Endothelial cell of umbilical vein (primary cell): ENCODE measurements at regions not wholly inside any gene's neighbourhood (a gene's known extent, or its start where the extent isn't known, plus 50 kb on each side); places are given as distances from the start of the nearest gene placed in this dataset.

Experiments
- POLR2A ChIP-seq: IDR thresholded peaks from 2 replicates; pipeline ENCODE4 v1.6.1; 2012; ENCODE audit warnings: low read depth, mild to moderate bottlenecking, control low read depth, low read length
- TF ChIP-seq, protein P1 (sequence below), 2 donors: IDR thresholded peaks; 1 replicate in 1 of 2; 2 replicates in 1 of 2; pipeline ENCODE4 v1.5.1; 2011; ENCODE audit warnings: low read length in 2 of 2, mild to moderate bottlenecking in 2 of 2, moderate library complexity in 2 of 2, control low read depth in 1 of 2, inconsistent platforms in 1 of 2, low read depth in 1 of 2; ENCODE audit not compliant: insufficient read depth in 1 of 2; ENCODE audit errors: extremely low read depth in 1 of 2

- TF ChIP-seq, protein P1, sequence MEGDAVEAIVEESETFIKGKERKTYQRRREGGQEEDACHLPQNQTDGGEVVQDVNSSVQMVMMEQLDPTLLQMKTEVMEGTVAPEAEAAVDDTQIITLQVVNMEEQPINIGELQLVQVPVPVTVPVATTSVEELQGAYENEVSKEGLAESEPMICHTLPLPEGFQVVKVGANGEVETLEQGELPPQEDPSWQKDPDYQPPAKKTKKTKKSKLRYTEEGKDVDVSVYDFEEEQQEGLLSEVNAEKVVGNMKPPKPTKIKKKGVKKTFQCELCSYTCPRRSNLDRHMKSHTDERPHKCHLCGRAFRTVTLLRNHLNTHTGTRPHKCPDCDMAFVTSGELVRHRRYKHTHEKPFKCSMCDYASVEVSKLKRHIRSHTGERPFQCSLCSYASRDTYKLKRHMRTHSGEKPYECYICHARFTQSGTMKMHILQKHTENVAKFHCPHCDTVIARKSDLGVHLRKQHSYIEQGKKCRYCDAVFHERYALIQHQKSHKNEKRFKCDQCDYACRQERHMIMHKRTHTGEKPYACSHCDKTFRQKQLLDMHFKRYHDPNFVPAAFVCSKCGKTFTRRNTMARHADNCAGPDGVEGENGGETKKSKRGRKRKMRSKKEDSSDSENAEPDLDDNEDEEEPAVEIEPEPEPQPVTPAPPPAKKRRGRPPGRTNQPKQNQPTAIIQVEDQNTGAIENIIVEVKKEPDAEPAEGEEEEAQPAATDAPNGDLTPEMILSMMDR (IDR thresholded peaks at IDR 0.05; ENCODE audit: extremely low read depth in 1 of 2, insufficient read depth in 1 of 2, low read depth in 1 of 2, low read length in 2 of 2): no peak
- TF ChIP-seq POLR2A: no peak
Observed at GRCh38 chr7:159306012-159306411, 161.3 kb upstream of the VIPR2 start.
